Globus pallidus (tissue), 1 donor: ENCODE measurements at regions not wholly inside any gene's neighbourhood (a gene's known extent, or its start where the extent isn't known, plus 50 kb on each side); places are given as distances from the start of the nearest gene placed in this dataset.

Experiments
- DNase-seq: peaks from one replicate; pipeline ENCODE4 v3.0.0-alpha.2; 2015; ENCODE audit warnings: low spot score

DNA sequence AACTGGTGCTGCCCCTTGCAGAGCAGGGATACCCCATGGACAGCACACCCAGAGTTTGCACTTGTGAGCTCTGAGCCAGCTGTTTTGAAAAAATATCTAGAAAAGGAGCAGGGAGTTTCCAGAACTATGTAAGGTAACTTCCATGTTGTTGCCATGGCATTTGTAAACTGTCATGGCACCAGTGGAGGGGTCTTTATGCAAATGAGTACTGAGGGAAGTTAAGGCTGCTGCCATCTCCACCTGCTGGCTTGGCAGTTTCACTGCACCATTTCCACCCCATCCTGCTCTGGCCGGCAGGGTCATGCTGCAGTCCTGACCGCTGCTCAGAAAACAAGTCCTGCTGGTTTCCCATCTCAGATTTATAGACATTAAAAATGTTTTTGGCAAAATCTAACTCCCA, 52.3 kb upstream of the SNTG2 start:
- DNase-seq: no peak

DNA sequence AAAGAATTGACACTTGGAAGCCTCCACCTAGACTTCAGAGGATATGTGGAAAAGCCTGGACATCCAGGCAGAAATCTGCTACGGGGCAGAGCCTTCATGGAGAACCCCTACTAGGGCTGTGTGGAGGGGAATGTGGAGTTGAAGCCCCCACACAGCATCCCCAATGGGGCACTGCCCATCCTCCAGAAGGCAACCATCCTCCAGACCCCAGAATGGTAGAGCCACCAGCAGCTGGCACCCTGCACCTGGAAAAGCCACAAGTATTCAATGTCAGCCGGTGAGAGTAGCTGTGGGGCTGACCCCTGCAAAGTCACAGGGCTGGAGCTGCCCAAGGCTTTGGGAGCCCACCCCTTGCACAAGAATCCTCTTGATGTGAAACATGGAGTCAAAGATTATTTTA, 53.6 kb upstream of the SNTG2 start:
- no peak for DNase-seq

DNA sequence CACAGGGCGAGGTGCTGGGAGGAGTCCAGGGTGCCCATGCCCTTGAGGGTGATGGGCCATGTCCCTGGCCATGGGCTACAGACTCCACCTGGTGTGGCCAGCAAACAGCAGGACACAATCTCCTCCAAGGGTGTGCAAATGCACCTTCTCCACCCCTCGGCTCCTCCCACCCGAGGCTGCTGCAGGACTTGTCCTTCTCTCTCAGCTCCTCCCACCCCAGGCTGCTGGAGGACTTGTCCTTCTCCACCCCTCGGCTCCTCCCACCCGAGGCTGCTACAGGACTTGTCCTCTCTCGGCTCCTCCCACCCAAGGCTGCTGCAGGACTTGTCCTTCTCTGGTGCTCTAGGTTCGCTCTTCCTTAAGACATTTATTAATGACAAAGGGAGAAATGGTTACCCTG, 57.3 kb upstream of the SNTG2 start:
- no peak for DNase-seq

- DNase-seq: no peak
These were observed 57.8 kb upstream of the SNTG2 start for GRCh38 chr2:892892-893291.

DNA sequence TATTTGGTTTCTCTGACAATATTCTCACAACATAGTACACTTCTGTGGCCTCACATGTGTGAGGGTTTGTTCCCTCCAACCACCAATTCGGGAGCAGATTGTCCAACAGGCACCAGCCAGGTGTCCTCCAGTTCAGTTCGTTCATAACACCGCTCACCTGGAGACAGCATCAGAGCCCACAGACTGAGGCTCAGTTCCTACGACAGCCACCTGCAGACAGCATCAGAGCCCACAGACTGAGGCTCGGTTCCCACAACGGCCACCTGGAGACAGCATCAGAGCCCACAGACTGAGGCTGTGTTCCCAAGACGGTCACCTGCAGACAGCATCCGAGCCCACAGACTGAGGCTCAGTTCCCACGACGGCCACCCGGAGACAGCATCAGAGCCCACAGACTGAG, 58.2 kb upstream of the SNTG2 start:
- no peak for DNase-seq

- no peak for DNase-seq
These were observed 58.9 kb upstream of the SNTG2 start for GRCh38 chr2:891734-892133.

GRCh38 chr2:890791-891190, 59.9 kb upstream of the SNTG2 start:
- no peak for DNase-seq

- DNase-seq: no peak
These were observed 60.4 kb upstream of the SNTG2 start for GRCh38 chr2:890214-890613.

DNA sequence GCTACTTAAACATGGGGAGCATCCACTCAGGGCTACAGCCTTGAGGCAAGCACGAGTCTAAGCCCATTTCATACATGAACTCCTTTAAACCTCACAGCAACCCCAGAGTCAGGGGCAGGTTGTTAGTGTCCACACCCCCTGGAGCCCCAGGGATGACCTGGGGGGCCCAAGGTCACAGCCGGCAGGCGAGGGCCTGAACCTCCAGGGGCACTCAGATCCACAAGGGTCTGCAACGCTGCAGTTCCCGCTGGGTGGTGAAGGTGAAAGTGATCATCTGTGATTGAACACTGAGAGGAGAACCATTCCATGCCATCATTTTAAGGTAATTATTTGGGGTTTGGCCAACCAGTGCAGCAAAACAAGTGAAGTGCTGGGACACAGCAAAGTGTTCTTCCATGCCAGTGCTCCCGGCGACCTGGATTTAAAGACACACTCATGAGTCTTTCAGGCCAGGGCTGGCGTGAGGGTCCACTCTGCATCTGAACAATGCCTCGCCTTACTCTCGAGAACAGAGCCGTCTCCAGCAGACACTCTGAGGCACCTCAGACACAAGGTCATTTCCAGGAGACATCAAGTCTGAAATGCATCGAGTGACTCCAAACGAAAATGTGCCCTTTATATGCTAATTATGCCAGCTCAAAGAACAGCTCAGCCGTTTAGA, 61.6 kb upstream of the SNTG2 start:
- no peak for DNase-seq

- no peak for DNase-seq
These were observed 62.3 kb upstream of the SNTG2 start for GRCh38 chr2:888211-888801.

DNA sequence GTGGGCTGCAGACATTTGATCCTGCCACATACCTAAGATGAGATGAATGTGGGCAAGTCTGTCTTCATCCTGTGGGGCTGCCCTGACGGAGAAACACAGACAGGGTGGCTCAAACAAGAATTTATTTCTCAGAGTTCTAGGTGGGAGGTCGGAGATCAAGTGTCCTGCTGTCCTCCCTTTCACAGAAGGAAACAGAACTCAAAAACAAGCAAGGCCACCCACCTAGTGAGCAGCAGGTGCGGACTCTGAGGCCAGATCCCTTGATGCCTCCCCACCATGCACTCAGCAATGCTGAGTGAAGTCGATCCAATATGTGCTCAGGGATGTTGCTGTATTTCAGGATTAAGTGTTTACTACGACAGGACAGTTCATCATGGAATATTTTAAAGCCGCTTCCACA, 63.0 kb upstream of the SNTG2 start:
- no peak for DNase-seq

DNA sequence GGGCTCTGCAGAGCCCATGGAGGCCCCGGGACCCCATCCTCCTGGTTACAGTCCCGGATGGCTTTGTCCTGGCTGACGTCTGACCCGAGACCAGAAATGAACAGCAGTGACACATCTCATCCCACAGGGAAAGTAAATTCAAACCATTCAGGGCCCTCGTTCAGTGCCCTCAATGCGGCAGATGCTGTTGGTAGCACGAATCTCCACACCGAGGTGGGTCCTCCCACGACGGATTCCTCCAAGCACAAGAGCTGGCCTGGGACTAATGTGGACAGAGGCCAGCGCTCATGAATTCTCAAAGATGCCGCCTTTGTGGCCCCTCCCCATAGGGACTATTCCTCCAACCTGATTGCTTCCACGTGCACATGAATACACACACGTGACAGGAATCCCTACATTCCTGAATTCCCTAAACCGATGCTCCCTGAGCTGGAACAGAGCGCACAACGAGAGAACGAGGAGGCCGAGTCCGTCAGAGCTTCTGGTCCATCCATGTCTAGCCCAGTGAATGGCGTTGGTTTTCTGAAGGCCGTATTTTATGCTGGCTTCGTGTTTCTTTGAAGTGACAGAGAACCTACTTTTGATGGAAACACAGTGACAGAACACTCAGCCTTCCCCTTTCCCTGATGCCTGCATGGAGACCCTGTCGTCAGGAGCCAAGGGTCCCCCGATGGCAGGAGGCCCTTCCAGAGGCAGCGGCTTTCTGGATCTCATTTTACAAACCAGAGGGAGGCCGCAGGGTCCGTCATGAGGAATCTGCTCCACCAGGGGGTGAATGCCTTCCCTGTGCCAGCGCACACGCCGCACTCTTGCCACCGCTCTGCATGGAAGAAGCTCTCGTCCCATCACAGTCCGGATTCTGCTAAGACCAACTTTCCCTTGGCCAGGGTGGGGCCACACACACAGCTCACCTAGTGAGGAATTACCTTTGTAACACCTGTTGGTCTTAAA, 64.3 kb upstream of the SNTG2 start:
- DNase-seq: no peak

DNA sequence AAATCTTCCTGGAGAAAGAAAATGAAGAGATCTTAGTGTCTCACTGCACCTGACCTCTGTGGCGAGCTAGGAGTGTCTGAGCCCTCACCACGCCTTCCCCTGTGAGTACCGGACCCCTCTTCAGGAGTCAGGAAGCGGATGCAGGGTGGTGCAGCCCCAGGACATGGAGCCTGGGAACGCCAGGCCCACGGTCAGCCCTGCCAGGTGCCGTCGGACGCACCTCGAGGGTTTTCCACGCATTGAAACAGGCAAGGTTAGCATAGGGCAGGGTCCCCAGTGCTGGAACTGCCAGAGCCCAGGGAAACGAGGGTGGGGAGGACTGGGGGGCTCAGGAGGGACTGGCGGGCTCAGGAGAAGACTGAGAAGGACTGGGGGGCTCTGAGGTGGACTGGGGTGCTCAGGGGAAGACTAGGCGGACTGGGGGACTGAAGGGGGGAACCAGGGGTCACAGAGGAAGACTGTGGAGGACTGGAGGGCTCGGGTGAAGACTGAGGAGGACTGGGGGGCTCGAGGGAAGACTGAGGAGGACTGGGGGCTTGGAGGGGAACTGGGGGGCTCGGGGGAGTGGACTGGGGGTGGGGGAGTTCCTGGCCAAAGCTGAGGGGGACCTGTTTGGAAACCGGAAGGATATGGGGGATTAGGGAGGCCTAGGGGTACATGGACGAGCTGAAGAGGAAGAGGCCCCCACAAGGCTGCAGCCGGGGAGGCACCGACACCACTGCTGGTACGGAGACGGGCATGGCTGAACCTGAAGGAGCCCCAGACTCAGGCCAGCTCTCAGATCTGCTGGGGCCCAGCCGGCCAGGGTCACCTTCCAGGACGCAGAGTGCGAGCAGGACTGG, 65.2 kb upstream of the SNTG2 start:
- no peak for DNase-seq

DNA sequence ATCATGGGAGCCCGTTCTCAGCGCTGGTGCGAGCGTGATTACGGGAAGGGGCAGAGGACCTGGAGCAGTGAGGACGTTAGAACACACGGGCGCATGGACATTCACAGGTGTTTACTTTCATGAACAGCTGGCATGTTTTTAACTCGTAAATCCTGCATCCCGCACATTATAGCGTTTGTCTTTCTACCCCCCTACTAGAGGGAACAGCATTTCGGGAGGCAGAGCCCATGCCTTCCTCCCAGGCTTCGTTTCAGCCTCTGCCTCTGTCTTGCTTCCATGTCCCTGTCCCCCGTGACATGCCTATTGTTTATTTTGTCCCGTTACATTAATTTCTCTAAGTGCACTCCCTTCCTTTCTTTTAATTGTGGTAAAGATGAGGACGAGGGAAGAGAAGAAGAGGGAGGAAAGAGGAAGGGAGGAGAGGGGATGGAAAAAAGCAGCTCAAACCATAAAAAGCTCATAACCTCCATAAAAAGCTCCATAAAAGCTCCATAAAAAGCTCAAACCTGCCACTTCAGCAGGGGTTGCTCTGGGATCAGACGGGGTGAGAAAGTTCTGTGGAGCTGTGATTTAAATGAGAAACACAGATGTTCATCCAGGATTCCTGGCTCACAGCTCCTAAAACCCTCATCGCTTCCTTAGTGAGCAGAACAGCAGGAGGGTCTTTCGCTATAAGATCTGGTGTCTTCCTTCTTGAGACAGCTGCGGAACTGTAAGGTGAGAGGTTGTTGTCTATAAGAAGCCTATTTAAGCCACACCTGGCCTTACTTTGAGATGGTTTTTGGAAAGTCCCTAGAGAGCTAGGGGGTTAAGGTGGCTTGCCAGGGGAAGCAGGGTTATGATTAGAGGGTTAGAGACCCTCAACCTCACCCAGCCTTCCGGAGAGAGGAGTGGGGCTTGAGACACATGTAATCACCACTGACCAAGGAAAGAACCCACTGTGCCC, 66.6 kb upstream of the SNTG2 start:
- DNase-seq: no peak

GRCh38 chr2:883260-883802, 67.3 kb upstream of the SNTG2 start:
- DNase-seq: no peak

DNA sequence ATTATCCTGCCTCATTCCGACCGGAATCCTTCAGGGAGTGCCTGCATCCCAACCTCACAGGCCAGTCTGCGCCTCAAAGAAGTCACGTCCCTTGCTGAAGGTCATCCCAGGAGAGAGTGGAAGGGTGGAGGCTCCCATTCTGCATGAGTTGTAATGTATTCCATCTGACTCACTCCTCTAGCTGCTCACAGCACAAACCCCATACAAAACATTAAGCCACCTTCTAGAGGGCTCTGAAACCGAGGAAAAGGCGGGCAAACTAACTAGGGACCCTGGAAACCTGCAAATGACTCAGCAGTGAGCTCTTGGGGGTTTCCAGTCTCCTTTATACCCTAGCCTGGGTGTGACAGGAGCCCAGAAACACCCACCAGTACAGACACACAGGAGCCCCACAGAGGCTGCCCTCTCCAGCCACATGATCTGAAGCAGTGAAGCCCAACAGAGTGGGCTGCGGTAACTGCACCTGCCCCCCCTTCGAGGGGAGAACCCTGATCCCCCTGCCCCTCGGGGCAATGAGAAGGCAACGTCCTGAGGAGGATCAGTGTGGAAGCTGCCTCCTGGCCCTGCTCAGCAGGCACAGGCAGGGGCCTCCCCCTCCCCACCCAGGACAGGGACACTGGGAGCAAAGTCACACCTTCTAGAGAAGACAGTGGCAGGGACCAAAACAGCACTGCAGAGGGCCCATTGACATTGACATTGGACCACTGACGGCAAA, 69.3 kb upstream of the SNTG2 start:
- DNase-seq: no peak

- no peak for DNase-seq
These were observed 70.3 kb upstream of the SNTG2 start for GRCh38 chr2:880201-880970.

GRCh38 chr2:879540-879939, 71.1 kb upstream of the SNTG2 start:
- DNase-seq: no peak

GRCh38 chr2:878245-878930, 72.3 kb upstream of the SNTG2 start:
- DNase-seq: no peak
